Mucosa of descending colon (tissue), 3 donors: ENCODE measurements at regions not wholly inside any gene's neighbourhood (a gene's known extent, or its start where the extent isn't known, plus 50 kb on each side); places are given as distances from the start of the nearest gene placed in this dataset.
A peak's percentile ranks its signal among the peaks of the same experiment; 100 is the strongest.

ENCODE experiments used
- ATAC-seq: fragments of 200-7000 bp; cut with Tn5 transposase; one replicate; pipeline ENCODE4 v1.9.1; 2020; ENCODE audit warnings: mild to moderate bottlenecking, moderate library complexity
- DNase-seq, 3 donors: peaks; one replicate each; pipeline ENCODE4 v3.0.0-alpha.2; 2020
- H3K36me3 ChIP-seq: fragments of 200-600 bp; one replicate; pipeline ENCODE4 v1.8.0; 2021; ENCODE audit warnings: low read depth, mild to moderate bottlenecking
- H3K4me1 ChIP-seq: fragments of 200-600 bp; one replicate; pipeline ENCODE4 v1.8.0; 2021; ENCODE audit warnings: low read depth, mild to moderate bottlenecking
- H3K4me3 ChIP-seq: fragments of 200-600 bp; one replicate; pipeline ENCODE4 v1.8.0; 2021; ENCODE audit warnings: mild to moderate bottlenecking
- H3K9me3 ChIP-seq: fragments of 200-600 bp; one replicate; pipeline ENCODE4 v1.8.0; 2021; ENCODE audit warnings: mild to moderate bottlenecking
- CTCF ChIP-seq: fragments of 200-600 bp; IDR thresholded peaks from one replicate; pipeline ENCODE4 v1.8.0; 2022; ENCODE audit warnings: antibody characterized with exemption, mild to moderate bottlenecking
- intact Hi-C, 2 donors: fragments of 100-400 bp; cut with DNase I in 1 of 2; cut with micrococcal nuclease in 1 of 2; formaldehyde crosslinking; loops; one replicate each; pipeline versions ENCODE4 v1.11.0 to v1.11.1; 2022; cut with DNase I, micrococcal nuclease
- donor health status: DM: no; HTN: no; CAD: no; lungs with moderate emphysema.
- donor health status: DM: no; HTN: no; CAD: no.
- donor health status: DM: no; HTN: yes; CAD: no.

GRCh38 chr7:135856356-135857144, 107.9 kb upstream of the FAM180A start:
- DNase-seq (no peak), ATAC-seq (no peak)
- H3K4me1 ChIP-seq = no peaks in the 10 kb centered on the region
- no peaks in the 10 kb centered on the region for H3K9me3 ChIP-seq
- no peaks in the 10 kb centered on the region for H3K36me3 ChIP-seq
- H3K4me3 ChIP-seq = no peak overlapping the region
- intact Hi-C loops = no loop called here
- no peak for TF ChIP-seq CTCF

- DNase-seq (no peak), ATAC-seq (no peak)
- Histone ChIP-seq H3K4me1 (no peaks in the 10 kb centered on the region), H3K36me3 (no peaks in the 10 kb centered on the region), H3K4me3 (no peak overlapping the region), H3K9me3 (no peaks in the 10 kb centered on the region)
- TF ChIP-seq CTCF = no peak
- intact Hi-C loops = no loop called here
Measured at GRCh38 chr7:135855846-135856245, 107.2 kb upstream of the FAM180A start.

DNA sequence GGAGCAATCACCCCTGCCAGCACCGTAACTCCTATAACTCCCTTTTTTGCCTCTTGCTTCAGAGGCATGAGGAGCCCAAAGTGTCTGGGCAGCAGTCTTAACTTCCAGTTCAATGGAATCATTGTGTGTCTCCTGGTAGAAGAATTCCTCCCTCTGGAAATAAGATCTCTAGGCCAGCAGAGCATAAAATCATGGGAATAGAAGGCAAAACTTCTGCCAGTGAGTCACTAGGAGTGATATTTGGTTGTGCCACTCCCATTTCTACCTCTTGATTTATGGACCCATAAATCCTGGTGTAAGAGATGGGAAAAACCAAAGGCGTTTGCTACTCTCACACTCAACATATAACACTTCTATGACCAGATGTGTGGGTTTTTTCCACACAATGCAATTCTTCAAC, 104.9 kb upstream of the FAM180A start:
- Histone ChIP-seq H3K36me3 (no peaks in the 10 kb centered on the region), H3K4me3 (no peak overlapping the region), H3K4me1 (no peaks in the 10 kb centered on the region), H3K9me3 (no peaks in the 10 kb centered on the region)
- ATAC-seq (peak; percentile 75), DNase-seq (no peak)
- intact Hi-C loops = no loop called here
- TF ChIP-seq CTCF = no peak

DNA sequence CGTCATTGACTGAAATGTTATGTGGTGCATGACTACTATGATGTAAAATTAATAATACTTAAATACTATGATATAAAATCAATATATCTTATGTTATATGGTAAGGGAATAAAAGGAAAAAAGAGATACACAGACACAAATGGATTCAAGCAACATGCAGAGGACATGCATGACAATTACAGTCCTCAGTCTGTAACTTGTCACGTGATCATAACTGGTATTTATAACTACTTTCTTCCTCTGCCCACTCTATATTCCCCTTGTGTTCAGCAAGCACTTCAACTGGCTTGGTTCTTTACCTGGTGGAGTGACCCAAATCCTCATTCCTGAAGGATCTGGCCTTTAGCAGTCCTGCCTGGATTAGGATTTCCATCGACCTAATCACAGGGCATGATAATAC, 104.4 kb upstream of the FAM180A start:
- Histone ChIP-seq H3K4me3 (no peak overlapping the region), H3K4me1 (no peaks in the 10 kb centered on the region), H3K36me3 (no peaks in the 10 kb centered on the region), H3K9me3 (no peaks in the 10 kb centered on the region)
- no peak for TF ChIP-seq CTCF
- intact Hi-C loops = no loop called here
- ATAC-seq (no peak), DNase-seq (no peak)

DNA sequence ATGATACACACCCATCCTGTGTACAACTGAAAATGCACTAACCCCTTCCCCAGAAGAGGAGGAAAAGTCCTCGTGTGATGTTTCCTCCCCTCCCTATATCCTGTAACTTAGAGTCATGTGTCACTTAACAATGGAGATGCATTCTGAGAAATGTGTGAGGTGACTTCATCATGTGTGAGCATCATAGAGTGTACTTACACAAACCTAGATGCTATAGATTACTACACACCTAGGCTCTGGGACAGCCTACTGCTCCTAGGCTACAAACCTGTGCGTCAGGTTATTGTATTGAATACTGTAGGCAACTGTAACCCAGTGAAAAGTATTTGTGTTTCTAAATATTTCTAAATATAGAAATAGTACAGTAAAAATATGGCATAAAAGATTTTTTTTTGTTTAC, 98.6 kb upstream of the FAM180A start:
- Histone ChIP-seq H3K9me3 (no peaks in the 10 kb centered on the region), H3K4me1 (no peaks in the 10 kb centered on the region), H3K36me3 (no peaks in the 10 kb centered on the region), H3K4me3 (no peak overlapping the region)
- DNase-seq = no peak
- intact Hi-C loops = no loop called here
- ATAC-seq = no peak
- TF ChIP-seq CTCF = no peak

GRCh38 chr7:135846339-135846738, 97.7 kb upstream of the FAM180A start:
- intact Hi-C loops = no loop called here
- no peak for DNase-seq
- H3K9me3 ChIP-seq = no peaks in the 10 kb centered on the region
- no peak for TF ChIP-seq CTCF
- H3K4me3 ChIP-seq = no peak overlapping the region
- H3K4me1 ChIP-seq = no peaks in the 10 kb centered on the region
- ATAC-seq = no peak
- H3K36me3 ChIP-seq = no peaks in the 10 kb centered on the region
